Lower leg skin (tissue), 3 donors: ENCODE measurements at regions not wholly inside any gene's neighbourhood (a gene's known extent, or its start where the extent isn't known, plus 50 kb on each side); places are given as distances from the start of the nearest gene placed in this dataset.

ENCODE experiments used
- POLR2A ChIP-seq, 2 donors: fragments of 450-650 bp; IDR thresholded peaks; one replicate each; pipeline ENCODE4 v1.6.1; 2016 to 2017; ENCODE audit warnings: antibody characterized with exemption in 2 of 2, mild to moderate bottlenecking in 1 of 2, moderate library complexity in 1 of 2
- TF ChIP-seq, protein P1 (sequence below), 3 donors: fragments of 450-650 bp; IDR thresholded peaks; one replicate each; pipeline ENCODE4 v1.5.1; 2016; ENCODE audit warnings: antibody characterized with exemption in 3 of 3, mild to moderate bottlenecking in 3 of 3, moderate library complexity in 2 of 3

DNA sequence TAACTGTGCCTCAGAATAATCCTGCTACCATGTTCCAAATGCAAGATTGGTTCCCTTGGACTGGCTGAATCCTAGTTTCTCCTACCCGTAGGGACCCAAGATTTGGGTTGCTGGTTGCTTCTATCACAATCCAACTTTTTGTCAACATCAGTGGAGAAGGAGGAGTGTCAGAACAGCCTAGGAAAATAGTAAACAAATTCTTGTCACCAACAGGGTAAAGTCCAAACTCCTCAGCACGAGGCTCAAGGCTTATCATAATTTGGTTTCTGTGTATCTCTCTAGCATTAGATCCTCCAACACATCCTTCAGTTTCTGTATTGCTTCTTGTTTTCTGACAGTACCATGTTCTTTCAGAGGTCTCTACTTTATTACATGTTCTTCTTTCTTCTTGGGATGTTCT lies 370.2 kb upstream of the DAB1 start:
- TF ChIP-seq, protein P1, sequence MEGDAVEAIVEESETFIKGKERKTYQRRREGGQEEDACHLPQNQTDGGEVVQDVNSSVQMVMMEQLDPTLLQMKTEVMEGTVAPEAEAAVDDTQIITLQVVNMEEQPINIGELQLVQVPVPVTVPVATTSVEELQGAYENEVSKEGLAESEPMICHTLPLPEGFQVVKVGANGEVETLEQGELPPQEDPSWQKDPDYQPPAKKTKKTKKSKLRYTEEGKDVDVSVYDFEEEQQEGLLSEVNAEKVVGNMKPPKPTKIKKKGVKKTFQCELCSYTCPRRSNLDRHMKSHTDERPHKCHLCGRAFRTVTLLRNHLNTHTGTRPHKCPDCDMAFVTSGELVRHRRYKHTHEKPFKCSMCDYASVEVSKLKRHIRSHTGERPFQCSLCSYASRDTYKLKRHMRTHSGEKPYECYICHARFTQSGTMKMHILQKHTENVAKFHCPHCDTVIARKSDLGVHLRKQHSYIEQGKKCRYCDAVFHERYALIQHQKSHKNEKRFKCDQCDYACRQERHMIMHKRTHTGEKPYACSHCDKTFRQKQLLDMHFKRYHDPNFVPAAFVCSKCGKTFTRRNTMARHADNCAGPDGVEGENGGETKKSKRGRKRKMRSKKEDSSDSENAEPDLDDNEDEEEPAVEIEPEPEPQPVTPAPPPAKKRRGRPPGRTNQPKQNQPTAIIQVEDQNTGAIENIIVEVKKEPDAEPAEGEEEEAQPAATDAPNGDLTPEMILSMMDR (IDR thresholded peaks at IDR 0.05), result no peak
- no peak for TF ChIP-seq POLR2A (IDR thresholded peaks at IDR 0.05)
